ENCODE measurements at regions not wholly inside any gene's neighbourhood (a gene's known extent, or its start where the extent isn't known, plus 50 kb on each side); places are given as distances from the start of the nearest gene placed in this dataset.

DNA sequence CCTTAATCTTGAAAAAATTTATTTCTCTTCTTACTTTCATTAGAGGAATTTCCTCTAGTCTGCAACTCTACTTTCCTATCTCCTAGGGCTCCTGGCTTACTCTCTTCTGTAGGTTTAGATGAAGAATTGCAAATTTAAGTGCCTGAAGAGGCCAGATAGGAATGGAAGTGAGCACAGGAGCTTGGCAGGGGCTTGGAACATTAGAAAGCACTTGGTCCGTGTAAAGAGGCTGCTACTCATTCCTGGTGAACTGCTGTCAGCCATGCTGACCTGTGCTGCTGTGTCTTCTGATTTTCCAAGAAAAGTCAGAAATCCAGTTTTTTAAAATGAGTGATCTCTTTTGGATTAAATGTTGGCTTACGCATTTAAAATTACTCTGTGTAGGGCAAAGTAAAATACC, 210.9 kb upstream of the CLINT1 start:
- TF ChIP-seq, protein P1, sequence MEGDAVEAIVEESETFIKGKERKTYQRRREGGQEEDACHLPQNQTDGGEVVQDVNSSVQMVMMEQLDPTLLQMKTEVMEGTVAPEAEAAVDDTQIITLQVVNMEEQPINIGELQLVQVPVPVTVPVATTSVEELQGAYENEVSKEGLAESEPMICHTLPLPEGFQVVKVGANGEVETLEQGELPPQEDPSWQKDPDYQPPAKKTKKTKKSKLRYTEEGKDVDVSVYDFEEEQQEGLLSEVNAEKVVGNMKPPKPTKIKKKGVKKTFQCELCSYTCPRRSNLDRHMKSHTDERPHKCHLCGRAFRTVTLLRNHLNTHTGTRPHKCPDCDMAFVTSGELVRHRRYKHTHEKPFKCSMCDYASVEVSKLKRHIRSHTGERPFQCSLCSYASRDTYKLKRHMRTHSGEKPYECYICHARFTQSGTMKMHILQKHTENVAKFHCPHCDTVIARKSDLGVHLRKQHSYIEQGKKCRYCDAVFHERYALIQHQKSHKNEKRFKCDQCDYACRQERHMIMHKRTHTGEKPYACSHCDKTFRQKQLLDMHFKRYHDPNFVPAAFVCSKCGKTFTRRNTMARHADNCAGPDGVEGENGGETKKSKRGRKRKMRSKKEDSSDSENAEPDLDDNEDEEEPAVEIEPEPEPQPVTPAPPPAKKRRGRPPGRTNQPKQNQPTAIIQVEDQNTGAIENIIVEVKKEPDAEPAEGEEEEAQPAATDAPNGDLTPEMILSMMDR (IDR thresholded peaks at IDR 0.05; ENCODE audit: low read length): no peak
- no peak for TF ChIP-seq EZH2 (IDR thresholded peaks at IDR 0.05; ENCODE audit: borderline replicate concordance, low read length)
